ENCODE measurements at regions not wholly inside any gene's neighbourhood (a gene's known extent, or its start where the extent isn't known, plus 50 kb on each side); places are given as distances from the start of the nearest gene placed in this dataset.

GRCh38 chr15:31163769-31164572 lies 62.4 kb upstream of the TRPM1 start:
- 0 to 81% (median 54%) methylated on average over 1 to 6 of the region's 6 CpGs; no CpG with 5 or more reads in 1 of the 10 experiments for WGBS, 10 experiments
- no peak for ATAC-seq (replicated peaks in 6 of 8)
- H3K27ac ChIP-seq: no peak overlapping the region
- no peak overlapping the region for H3K4me3 ChIP-seq
- H3K4me1 ChIP-seq (replicated peaks in 1 of 2): peaks cover 0 to 2% of the 10 kb centered on the region in 2 donors
- in situ Hi-C loops (cut with MboI; ENCODE audit: low pct_unique_long_range_greater_than_20kb in 2 of 9, low sequenced_read_pairs in 9 of 9, unreplicated experiment in 9 of 9): no loop called here

- Histone ChIP-seq H3K4me1 (replicated peaks in 1 of 2) (no peaks in the 10 kb centered on the region), H3K27ac (no peak overlapping the region), H3K4me3 (no peak overlapping the region)
- ATAC-seq (replicated peaks in 6 of 8): no peak
- WGBS, 10 experiments: 80 to 100% methylated on average over 1 of the region's 1 CpG; no CpG with 5 or more reads in 8 of the 10 experiments
- in situ Hi-C loops (cut with MboI; ENCODE audit: low pct_unique_long_range_greater_than_20kb in 2 of 9, low sequenced_read_pairs in 9 of 9, unreplicated experiment in 9 of 9): no loop called here
These were observed 63.0 kb upstream of the TRPM1 start for GRCh38 chr15:31164573-31164912.

- Histone ChIP-seq H3K4me3 (no peak overlapping the region), H3K4me1 (replicated peaks in 1 of 2) (no peaks in the 10 kb centered on the region), H3K27ac (no peak overlapping the region)
- in situ Hi-C loops (cut with MboI; ENCODE audit: low pct_unique_long_range_greater_than_20kb in 2 of 9, low sequenced_read_pairs in 9 of 9, unreplicated experiment in 9 of 9): no loop called here
- 0 to 100% (median 80%) methylated on average over 1 of the region's 7 CpGs; no CpG with 5 or more reads in 5 of the 10 experiments for WGBS, 10 experiments
- ATAC-seq (replicated peaks in 6 of 8): no peak
These were observed 68.0 kb upstream of the TRPM1 start for GRCh38 chr15:31169558-31169957.

GRCh38 chr15:31171731-31172130 lies 70.2 kb upstream of the TRPM1 start:
- WGBS, 10 experiments: 67 to 100% (median 91%) methylated on average over 1 to 6 of the region's 8 CpGs; no CpG with 5 or more reads in 4 of the 10 experiments
- no peak for ATAC-seq (replicated peaks in 6 of 8)
- in situ Hi-C loops (cut with MboI; ENCODE audit: low pct_unique_long_range_greater_than_20kb in 2 of 9, low sequenced_read_pairs in 9 of 9, unreplicated experiment in 9 of 9): no loop called here

GRCh38 chr15:31172606-31173005 lies 71.1 kb upstream of the TRPM1 start:
- Histone ChIP-seq H3K27ac (no peak overlapping the region), H3K4me1 (replicated peaks in 1 of 2) (no peaks in the 10 kb centered on the region), H3K4me3 (no peak overlapping the region)
- WGBS, 10 experiments: 75 to 100% (median 85%) methylated on average over 1 to 4 of the region's 6 CpGs; no CpG with 5 or more reads in 6 of the 10 experiments
- in situ Hi-C loops (cut with MboI; ENCODE audit: low pct_unique_long_range_greater_than_20kb in 2 of 9, low sequenced_read_pairs in 9 of 9, unreplicated experiment in 9 of 9): no loop called here
- ATAC-seq (replicated peaks in 6 of 8): no peak

More at GRCh38 chr15:31171731-31172130, 70.2 kb upstream of the TRPM1 start:
- Histone ChIP-seq H3K27ac (no peak overlapping the region), H3K4me3 (no peak overlapping the region), H3K4me1 (replicated peaks in 1 of 2) (no peaks in the 10 kb centered on the region)

GRCh38 chr15:31173790-31174450 lies 72.4 kb upstream of the TRPM1 start:
- H3K4me1 ChIP-seq (replicated peaks in 1 of 2): no peaks in the 10 kb centered on the region
- WGBS, 10 experiments: 40 to 100% (median 83%) methylated on average over 1 of the region's 2 CpGs; no CpG with 5 or more reads in 5 of the 10 experiments
- in situ Hi-C loops (cut with MboI; ENCODE audit: low pct_unique_long_range_greater_than_20kb in 2 of 9, low sequenced_read_pairs in 9 of 9, unreplicated experiment in 9 of 9): no loop called here
- no peak for ATAC-seq (replicated peaks in 6 of 8)
- no peak overlapping the region for H3K4me3 ChIP-seq
- H3K27ac ChIP-seq: no peak overlapping the region

GRCh38 chr15:31175484-31175883 lies 74.0 kb upstream of the TRPM1 start:
- Histone ChIP-seq H3K4me3 (no peak overlapping the region), H3K4me1 (replicated peaks in 1 of 2) (no peaks in the 10 kb centered on the region), H3K27ac (no peak overlapping the region)
- in situ Hi-C loops (cut with MboI; ENCODE audit: low pct_unique_long_range_greater_than_20kb in 2 of 9, low sequenced_read_pairs in 9 of 9, unreplicated experiment in 9 of 9): loop anchor here in 2 of 9 experiments (25.0 kb wide), 2 partner anchors 262 to 312 kb away; no protein-coding TSS in a partner anchor
- ATAC-seq (replicated peaks in 6 of 8): no peak
- 49 to 100% (median 90%) methylated on average over 1 to 7 of the region's 9 CpGs; no CpG with 5 or more reads in 3 of the 10 experiments for WGBS, 10 experiments

GRCh38 chr15:31177951-31178350 lies 76.4 kb upstream of the TRPM1 start:
- in situ Hi-C loops (cut with MboI; ENCODE audit: low pct_unique_long_range_greater_than_20kb in 2 of 9, low sequenced_read_pairs in 9 of 9, unreplicated experiment in 9 of 9): loop anchor here in 2 of 9 experiments (25.0 kb wide), 2 partner anchors 259 to 309 kb away; no protein-coding TSS in a partner anchor
- H3K4me3 ChIP-seq: no peak overlapping the region
- H3K27ac ChIP-seq: no peak overlapping the region
- ATAC-seq (replicated peaks in 6 of 8): peak in 1 of 8 experiments; percentile 37
- 0 to 60% (median 0%) methylated on average over 1 to 2 of the region's 5 CpGs; no CpG with 5 or more reads in 5 of the 10 experiments for WGBS, 10 experiments
- H3K4me1 ChIP-seq (replicated peaks in 1 of 2): no peaks in the 10 kb centered on the region

GRCh38 chr15:31178705-31179104 lies 77.2 kb upstream of the TRPM1 start:
- in situ Hi-C loops (cut with MboI; ENCODE audit: low pct_unique_long_range_greater_than_20kb in 2 of 9, low sequenced_read_pairs in 9 of 9, unreplicated experiment in 9 of 9): loop anchor here in 2 of 9 experiments (25.0 kb wide), 2 partner anchors 259 to 309 kb away; no protein-coding TSS in a partner anchor
- no peaks in the 10 kb centered on the region for H3K4me1 ChIP-seq (replicated peaks in 1 of 2)
- H3K27ac ChIP-seq: no peak overlapping the region
- no peak for ATAC-seq (replicated peaks in 6 of 8)
- WGBS, 10 experiments: 0 to 100% (median 67%) methylated on average over 1 to 5 of the region's 5 CpGs
- H3K4me3 ChIP-seq: no peak overlapping the region

GRCh38 chr15:31179693-31180092 lies 78.2 kb upstream of the TRPM1 start:
- Histone ChIP-seq H3K4me1 (replicated peaks in 1 of 2) (no peaks in the 10 kb centered on the region), H3K4me3 (no peak overlapping the region), H3K27ac (no peak overlapping the region)
- ATAC-seq (replicated peaks in 6 of 8): no peak
- in situ Hi-C loops (cut with MboI; ENCODE audit: low pct_unique_long_range_greater_than_20kb in 2 of 9, low sequenced_read_pairs in 9 of 9, unreplicated experiment in 9 of 9): loop anchor here in 2 of 9 experiments (25.0 kb wide), 2 partner anchors 258 to 308 kb away; no protein-coding TSS in a partner anchor

- Histone ChIP-seq H3K4me3 (no peak overlapping the region), H3K4me1 (replicated peaks in 1 of 2) (no peaks in the 10 kb centered on the region), H3K27ac (no peak overlapping the region)
- in situ Hi-C loops (cut with MboI; ENCODE audit: low pct_unique_long_range_greater_than_20kb in 2 of 9, low sequenced_read_pairs in 9 of 9, unreplicated experiment in 9 of 9): loop anchor here in 2 of 9 experiments (25.0 kb wide), 2 partner anchors 244 to 294 kb away; no protein-coding TSS in a partner anchor
- WGBS, 10 experiments: 42% methylated on average over 2 of the region's 10 CpGs; no CpG with 5 or more reads in 9 of the 10 experiments
- no peak for ATAC-seq (replicated peaks in 6 of 8)
These were observed 91.8 kb upstream of the TRPM1 start for GRCh38 chr15:31193291-31193690.

- 50 to 100% (median 91%) methylated on average over 1 to 2 of the region's 2 CpGs; no CpG with 5 or more reads in 2 of the 10 experiments for WGBS, 10 experiments
- no peak for ATAC-seq (replicated peaks in 6 of 8)
- no peak overlapping the region for H3K27ac ChIP-seq
- H3K4me3 ChIP-seq: no peak overlapping the region
- H3K4me1 ChIP-seq (replicated peaks in 1 of 2): no peaks in the 10 kb centered on the region
- in situ Hi-C loops (cut with MboI; ENCODE audit: low pct_unique_long_range_greater_than_20kb in 2 of 9, low sequenced_read_pairs in 9 of 9, unreplicated experiment in 9 of 9): loop anchor here in 2 of 9 experiments (25.0 kb wide), 2 partner anchors 241 to 291 kb away; no protein-coding TSS in a partner anchor
These were observed 94.3 kb upstream of the TRPM1 start for GRCh38 chr15:31195871-31196270.
